SW 1271 (cell line): ENCODE measurements at regions not wholly inside any gene's neighbourhood (a gene's known extent, or its start where the extent isn't known, plus 50 kb on each side); places are given as distances from the start of the nearest gene placed in this dataset.

Experiments
- DNase-seq, 2 experiments: peaks; one replicate each; lab custom pipeline; 2025; lab: John Stamatoyannopoulos, UW

DNA sequence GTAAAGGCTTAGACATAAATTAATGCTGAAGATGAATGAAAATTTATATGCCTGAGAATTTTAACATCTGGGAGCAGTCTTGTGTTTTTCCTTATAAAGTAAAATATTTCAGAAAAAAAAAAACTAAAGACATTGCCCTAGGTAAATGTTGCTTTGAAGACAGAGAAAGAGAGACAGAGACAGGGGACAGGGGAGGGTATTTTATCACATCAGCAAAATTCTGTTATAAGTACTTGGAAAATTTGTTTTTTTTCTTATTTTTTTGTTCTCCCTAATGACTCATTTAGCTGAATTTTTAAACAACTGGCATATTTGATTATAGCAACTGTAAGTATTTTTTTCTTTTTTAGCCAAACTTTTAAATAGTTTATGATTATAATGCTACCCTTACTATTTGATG lies 1540.6 kb upstream of the GBE1 start:
- DNase-seq: no peak

- no peak for DNase-seq
Measured at GRCh38 chr3:83317605-83318004, 1556.2 kb upstream of the GBE1 start.

- DNase-seq: no peak
Measured at GRCh38 chr3:83320726-83321125, 1559.3 kb upstream of the GBE1 start.

- DNase-seq: no peak
Measured at GRCh38 chr3:83321457-83321856, 1560.0 kb upstream of the GBE1 start.

DNA sequence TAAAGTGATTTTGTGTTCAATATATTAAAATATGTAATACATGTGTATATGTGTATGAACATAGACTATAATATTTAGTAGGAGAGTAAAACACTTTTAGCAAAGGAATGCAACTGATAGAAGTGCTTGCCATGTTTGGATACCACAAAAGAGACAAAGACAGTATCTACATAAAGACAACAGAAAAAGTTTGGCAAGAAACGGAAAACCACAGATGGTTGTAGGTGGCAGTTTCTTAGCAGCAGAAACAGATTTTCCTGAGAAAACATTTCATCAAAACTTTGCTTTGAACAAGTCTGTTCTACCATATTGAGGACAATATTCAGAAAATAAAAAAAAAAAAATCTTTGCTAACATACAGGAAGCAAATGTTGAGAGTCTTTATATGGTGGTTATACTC lies 1560.4 kb upstream of the GBE1 start:
- no peak for DNase-seq

DNA sequence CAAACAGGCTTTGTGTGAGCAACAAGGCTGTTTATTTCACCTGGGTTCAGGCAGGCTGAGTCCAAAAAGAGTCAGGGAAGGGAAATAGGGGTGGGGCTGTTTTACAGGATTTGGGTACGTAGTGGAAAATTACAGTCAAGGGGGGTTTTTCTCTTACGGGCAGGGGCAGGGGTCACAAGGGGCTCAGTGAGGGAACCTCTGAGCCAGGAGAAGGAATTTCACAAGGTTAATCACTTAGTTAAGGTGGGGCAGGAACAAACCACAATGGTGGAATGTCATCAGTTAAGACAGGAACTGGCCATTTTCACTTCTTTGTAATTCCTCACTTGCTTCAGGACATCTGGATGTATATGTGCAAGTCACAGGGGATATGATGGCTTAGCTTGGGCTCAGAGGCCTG lies 1592.8 kb upstream of the GBE1 start:
- DNase-seq: no peak

- no peak for DNase-seq
Measured at GRCh38 chr3:83393276-83393675, 1565.5 kb upstream of the CADM2 start.

GRCh38 chr3:83403927-83404326 lies 1554.9 kb upstream of the CADM2 start:
- DNase-seq: no peak

DNA sequence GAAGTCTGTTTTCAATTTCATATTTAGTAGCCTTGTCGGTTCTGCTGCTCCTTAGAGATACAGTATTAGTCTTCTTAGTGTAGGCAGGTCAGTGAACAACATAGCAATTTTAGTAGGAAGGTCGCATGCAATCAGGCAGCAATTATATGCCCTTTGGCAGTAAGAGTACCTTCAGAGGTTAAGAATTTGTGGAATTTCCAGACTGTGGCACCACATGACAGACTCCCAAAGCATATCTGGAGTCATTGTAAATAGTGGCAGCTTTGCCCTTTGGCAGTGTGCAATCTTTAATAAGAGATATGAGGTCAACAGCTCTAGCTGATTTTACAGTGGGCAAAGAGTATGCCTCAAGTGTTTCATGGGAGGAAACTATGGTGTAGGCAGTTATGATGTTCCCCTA lies 1532.5 kb upstream of the CADM2 start:
- no peak for DNase-seq

DNA sequence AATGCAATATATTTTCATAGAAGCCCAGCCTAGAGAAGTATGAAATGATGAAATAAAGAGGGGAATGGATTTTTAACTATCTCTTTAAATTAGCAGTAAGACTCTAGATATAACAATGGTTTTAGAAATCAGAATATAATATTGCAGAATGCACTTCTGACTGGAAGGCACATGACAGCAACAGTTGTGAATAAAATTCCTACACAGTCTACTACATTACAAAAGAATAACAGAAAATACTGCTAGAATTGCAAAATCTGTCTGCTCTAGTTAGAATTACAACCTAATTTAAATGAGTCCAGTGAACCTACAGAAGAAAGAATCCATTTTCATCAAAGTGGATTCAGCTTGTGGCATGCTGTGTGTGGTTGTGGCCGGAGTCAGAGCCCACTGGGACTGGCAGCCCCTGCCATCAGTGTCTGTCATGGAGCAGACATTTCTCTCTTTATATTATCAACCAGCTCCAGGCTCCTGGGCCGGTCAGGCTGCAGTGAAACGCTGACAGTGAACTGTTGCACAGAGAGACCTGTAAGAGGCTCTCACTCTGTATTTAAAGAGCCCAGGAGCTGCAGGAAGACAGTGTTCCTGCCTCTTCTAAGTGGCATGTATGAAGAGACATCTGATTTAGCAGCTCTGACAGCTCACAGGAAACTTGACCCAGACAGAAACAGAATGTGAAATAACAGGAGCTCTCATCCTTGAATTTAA lies 1523.8 kb upstream of the CADM2 start:
- no peak for DNase-seq

DNA sequence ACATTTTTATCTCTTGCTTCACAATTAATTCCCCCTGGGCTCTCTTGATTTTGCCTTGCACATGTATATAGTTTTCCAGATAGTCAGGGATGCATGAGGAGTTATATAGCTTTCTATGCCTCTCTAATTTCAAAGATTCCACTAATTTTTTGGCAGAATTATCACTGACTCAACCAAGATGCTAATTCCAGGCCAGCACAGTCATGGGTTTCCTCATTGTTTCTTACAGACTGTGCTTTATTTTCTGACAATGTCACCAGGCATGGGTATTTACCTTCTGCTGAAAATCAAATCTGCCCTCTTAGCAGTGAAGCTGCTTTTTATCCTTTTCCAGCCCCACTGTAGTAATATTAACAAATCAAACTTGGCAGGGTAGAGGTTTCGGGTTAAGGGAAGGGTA lies 1520.6 kb upstream of the CADM2 start:
- no peak for DNase-seq

- DNase-seq: no peak
Measured at GRCh38 chr3:83453056-83453455, 1505.7 kb upstream of the CADM2 start.

DNA sequence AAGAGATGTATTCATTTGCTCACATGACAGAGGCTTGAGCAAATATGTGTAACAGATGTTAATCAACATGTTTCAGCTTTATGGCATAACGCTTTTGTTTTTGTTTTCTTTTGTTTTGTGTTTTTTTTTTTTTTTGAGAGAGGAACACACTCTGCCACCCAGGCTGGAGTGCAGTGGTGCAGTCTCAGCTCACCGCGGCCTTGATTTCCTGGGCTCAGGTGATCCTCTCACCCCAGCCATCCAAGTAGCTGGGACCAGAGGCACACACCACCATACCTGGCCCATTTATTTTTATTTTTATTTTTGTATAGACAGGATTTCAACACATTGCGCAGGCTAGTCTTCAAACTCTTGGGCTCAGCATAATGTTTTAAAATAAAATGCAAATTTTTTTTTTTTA lies 1504.4 kb upstream of the CADM2 start:
- DNase-seq: no peak

DNA sequence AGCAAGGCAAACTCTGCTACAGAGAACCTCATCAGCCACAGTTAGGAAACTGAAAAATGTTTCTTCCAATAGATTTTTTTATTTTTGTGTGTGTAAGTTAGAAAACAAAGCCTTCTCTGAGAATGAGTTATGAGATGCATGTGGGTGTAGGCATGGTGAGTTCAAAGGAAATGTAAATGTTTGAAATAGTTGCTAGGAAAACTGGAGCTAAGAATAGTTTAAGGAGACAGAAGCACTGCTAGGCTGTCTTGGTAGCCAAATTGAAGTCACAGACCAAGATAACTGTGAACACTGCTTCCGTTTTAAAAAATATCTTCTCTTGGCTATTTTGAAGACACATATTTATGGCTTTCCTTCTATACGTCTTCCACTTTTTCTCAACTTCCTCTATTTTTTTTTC lies 1501.2 kb upstream of the CADM2 start:
- DNase-seq: no peak

- no peak for DNase-seq
Measured at GRCh38 chr3:83460052-83460451, 1498.7 kb upstream of the CADM2 start.

GRCh38 chr3:83461411-83461810 lies 1497.4 kb upstream of the CADM2 start:
- no peak for DNase-seq

- no peak for DNase-seq
Measured at GRCh38 chr3:83477563-83477962, 1481.2 kb upstream of the CADM2 start.

GRCh38 chr3:83482402-83483070 lies 1476.3 kb upstream of the CADM2 start:
- no peak for DNase-seq

GRCh38 chr3:83496462-83496861 lies 1462.3 kb upstream of the CADM2 start:
- no peak for DNase-seq

GRCh38 chr3:83498361-83499016 lies 1460.3 kb upstream of the CADM2 start:
- no peak for DNase-seq

- DNase-seq: no peak
Measured at GRCh38 chr3:83500422-83500821, 1458.4 kb upstream of the CADM2 start.

GRCh38 chr3:83500931-83501330 lies 1457.9 kb upstream of the CADM2 start:
- DNase-seq: no peak

- no peak for DNase-seq
Measured at GRCh38 chr3:83513051-83513450, 1445.7 kb upstream of the CADM2 start.
